Fibroblast of the aortic adventitia (primary cell): ENCODE measurements at regions not wholly inside any gene's neighbourhood (a gene's known extent, or its start where the extent isn't known, plus 50 kb on each side); places are given as distances from the start of the nearest gene placed in this dataset.

Experiments
- DNase-seq: peaks from one replicate; pipeline ENCODE4 v3.0.0-alpha.2; 2010; ENCODE audit warnings: low read depth
- H3K4me3 ChIP-seq: 2 replicates; pipeline ENCODE4 v1.5.1; 2011; ENCODE audit warnings: low read depth, mild to moderate bottlenecking, control low read depth, low read length, moderate library complexity
- CTCF ChIP-seq: IDR thresholded peaks from 2 replicates; pipeline ENCODE4 v1.5.1; 2011; ENCODE audit warnings: mild to moderate bottlenecking, low read length, control low read depth, inconsistent platforms; ENCODE audit not compliant: insufficient read depth

GRCh38 chr3:154766765-154767503 lies 313.2 kb upstream of the MME start:
- no peak for TF ChIP-seq CTCF
- no peak for DNase-seq
- H3K4me3 ChIP-seq = no peak overlapping the region

GRCh38 chr3:154764856-154765640 lies 315.1 kb upstream of the MME start:
- no peak for DNase-seq
- no peak for TF ChIP-seq CTCF
- H3K4me3 ChIP-seq = no peak overlapping the region

DNA sequence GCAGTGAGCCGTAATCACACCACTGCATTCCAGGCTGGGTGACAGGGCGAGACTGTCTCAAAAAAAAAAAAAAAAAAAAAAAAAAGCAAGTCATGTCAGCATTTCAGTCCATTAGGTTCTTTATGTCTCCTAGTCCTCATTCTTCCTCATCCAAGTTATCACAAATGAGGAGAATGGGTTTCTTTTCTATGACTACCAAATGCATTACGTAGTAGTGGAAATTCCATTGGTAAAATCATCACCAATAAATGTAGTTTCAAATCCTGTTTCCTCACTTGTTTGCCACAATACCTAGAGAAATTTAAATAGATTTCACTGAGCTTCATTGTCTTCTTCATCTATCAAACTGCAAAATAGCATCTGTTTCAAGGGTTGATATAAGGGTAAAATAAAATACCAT lies 317.6 kb upstream of the MME start:
- DNase-seq = no peak
- H3K4me3 ChIP-seq = no peak overlapping the region
- TF ChIP-seq CTCF = no peak

DNA sequence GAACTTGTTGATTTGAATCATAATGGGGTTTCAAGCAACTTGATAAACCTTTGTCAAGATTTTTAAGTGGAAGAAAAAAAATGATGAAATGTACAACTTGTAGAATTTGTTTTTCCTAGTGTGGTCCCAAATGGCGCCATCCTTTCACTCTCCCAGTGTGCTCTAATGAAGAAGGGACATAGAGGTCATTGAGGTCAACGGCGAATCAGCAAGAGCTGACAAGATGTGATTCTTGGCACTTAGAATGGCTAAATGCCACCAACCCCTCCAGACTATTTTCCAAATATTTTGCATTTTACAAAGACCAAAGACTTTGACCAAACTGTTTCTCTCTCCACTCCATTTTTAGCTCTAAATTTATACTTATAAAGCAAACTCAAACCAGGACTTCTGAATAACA lies 320.2 kb upstream of the MME start:
- no peak overlapping the region for H3K4me3 ChIP-seq
- no peak for DNase-seq
- TF ChIP-seq CTCF = no peak

DNA sequence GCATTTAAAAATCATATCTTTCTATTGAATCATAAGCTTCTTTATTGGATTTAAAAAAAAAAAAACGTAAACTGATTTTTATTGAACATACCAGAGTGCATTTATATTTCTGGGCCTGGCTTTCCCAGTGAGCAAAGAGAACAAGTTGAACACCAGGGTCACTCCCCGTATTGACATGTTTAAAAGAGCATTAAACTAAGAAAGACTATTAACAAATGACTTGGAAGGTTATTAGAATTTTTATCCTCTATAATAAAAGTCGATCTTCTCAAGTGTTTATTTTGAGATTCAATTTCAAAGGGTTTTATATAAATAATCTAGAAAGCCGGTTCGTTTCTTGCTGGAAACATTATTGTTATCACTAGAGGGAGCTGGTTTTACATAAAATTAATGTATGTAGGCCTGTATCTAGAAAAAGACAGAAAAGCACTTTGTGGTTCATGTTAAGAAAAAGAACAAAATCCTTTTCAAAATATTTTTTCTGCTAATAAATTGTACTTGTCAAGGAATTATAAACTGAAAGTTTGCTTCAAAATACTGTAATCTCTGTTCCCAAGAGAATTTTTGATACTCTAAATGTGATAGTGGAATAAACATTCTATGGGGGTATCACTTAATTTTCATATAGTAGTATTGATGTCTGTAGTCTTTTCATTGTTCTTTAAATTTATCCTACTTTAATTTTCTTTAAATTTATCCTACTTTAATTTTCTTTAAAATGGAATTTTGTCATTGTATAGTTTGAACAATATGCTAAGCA lies 321.8 kb upstream of the MME start:
- H3K4me3 ChIP-seq = no peak overlapping the region
- peak; percentile 70 for DNase-seq
- peak; percentile 51 for TF ChIP-seq CTCF

DNA sequence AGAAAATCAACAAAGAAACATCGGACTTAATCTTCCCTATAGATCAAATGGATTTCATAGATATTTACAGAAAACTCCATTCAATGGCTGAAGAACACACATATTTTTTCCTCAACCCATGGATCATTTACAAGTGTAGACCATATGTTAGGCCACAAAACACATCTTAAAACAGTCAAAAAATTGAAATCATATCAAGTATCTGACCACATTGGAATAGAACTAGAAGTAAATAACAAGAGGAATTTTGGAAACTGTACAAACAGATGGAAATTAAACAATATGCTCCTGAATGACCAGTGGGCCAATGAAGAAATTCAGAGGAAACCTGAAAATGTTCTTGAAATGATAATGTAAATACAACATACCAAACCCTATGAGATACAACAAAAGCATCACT lies 323.1 kb upstream of the GPR149 start:
- no peak for TF ChIP-seq CTCF
- DNase-seq = no peak
- no peak overlapping the region for H3K4me3 ChIP-seq
